NCI-H146 treated with DMSO at 0.1 percent for 48 hours (cell line): ENCODE measurements at regions not wholly inside any gene's neighbourhood (a gene's known extent, or its start where the extent isn't known, plus 50 kb on each side); places are given as distances from the start of the nearest gene placed in this dataset.
"Not testable (repeated sequence)": the region's sequence is repeated elsewhere in the genome, so short reads cannot be mapped to it uniquely, and the experiment has no call there.

Experiments used
- DNase-seq: peaks from one replicate; lab custom pipeline; 2025; ENCODE audit not compliant: unreplicated experiment; lab: John Stamatoyannopoulos, UW

DNA sequence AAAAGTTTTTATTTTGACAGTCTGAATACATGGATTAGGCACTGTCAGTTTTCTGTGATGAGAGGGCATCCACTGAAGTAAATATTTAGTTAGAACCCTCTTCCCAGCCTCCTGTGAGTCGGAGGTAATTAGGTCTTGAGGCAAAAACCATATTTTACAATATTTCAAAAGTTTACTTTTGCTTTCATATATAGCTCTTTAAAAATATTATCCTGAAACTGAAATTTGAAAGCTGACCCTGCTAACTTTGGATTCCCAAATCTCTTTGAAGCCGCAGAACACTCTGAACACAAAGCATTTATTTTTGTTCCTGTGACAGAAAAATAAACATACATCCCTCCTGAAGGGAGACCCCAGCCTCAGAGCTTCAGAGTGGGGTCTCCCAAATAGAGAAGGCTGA, 317.4 kb downstream of the KIF20B start:
- DNase-seq: no peak

DNA sequence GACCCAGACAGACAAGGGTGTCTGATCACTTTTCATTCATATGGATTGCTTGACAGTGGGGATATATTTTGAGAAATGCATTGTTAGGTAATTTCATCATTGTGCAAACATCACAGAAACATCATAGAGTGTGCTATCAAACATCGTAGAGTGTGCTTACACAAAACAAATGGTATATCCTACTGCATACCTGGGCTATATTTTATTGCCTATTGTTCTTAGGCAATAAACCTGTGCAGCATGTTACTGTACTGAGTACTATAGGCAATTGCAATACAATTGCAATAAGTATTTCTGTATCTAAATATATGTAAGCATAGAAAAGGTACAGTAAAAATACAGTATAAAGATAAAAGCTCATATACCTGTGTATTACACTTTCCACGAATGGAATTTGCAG, 319.1 kb downstream of the KIF20B start:
- DNase-seq: no peak

DNA sequence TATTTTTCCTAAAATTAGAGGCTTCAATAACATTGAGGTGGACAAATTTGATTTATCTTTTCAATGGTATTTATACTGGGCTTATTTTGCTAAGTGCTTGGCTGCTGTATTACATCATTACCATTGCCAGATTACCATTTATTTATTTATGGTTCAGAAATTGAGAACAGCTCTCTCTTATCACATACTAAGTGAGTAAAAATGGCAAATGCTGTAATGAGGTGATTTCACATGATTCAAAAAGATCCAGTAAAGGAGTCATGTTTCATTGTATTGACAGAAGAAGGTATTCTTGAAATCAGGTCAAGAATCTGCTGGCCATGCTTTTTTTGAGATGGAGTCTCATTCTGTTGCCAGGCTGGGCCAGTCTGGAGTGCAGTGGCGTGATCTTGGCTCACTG, 322.6 kb downstream of the KIF20B start:
- peak; percentile 32 for DNase-seq

DNA sequence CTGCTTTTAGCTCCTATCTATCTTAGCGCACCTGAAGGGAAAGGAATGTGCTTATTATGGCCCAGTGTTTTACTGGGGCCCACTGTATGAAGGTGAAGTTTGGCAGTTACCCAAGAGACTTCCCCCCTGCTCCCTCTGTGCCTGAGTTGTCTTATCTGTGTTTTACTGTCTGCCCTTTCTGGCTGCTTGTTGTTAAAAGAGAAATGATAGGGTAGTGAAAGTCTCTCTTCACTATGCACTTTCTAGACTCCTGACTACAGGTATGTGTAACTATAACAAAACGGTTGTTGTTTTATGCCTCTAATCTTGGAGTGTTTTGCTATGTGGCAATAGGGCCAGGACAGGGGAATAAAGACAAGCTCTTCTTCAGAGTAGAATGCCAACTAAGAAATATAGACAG, 326.9 kb downstream of the KIF20B start:
- DNase-seq: no peak

DNA sequence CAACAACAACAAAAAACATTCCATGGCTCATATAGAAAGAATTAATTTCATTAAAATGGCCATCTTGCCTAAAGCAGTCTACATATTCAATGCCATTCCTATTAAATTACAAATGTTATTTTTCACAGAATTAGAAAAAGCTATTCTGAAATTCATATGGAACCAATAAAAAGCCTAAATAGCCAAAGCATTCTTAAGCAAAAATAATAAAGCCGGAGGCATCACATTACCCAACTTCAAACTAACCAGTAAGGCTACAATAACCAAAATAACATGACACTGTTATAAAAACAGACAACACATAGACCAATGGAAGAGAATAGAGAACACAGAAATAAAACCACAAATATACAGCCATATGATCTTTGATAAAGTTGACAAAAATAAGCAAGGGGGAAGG, 330.4 kb downstream of the KIF20B start:
- DNase-seq: no peak

DNA sequence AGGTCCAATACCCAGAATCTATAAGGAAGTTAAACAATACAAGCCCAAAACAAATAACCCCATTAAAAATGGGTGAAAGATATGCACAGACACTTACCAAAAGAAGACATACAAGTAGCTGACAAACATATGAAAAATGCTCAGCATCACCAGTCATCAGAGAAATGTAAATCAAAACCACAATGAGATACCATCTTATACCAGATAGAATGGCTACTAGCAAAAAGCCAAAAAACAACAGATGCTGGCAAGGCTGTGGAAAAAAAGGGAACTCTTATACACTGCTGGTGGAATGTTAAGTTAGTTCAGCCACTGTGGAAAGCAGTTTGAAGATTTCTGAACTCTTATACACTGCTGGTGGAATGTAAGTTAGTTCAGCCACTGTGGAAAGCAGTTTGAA, 331.1 kb downstream of the KIF20B start:
- DNase-seq: no peak

DNA sequence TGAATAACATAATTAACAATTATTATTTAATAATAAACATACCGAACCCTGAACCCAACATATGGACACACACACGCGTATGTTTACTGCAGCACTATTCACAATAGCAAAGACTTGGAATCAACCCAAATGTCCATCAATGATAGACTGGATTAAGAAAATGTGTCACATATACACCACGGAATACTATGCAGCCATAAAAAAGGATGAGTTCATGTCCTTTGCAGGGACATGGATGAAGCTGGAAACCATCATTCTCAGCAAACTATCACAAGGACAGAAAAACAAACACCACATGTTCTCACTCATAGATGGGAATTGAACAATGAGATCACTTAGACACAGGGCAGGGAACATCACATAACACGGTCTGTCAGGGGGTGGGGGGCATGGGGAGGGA, 333.5 kb downstream of the KIF20B start:
- not testable (repeated sequence) for DNase-seq

DNA sequence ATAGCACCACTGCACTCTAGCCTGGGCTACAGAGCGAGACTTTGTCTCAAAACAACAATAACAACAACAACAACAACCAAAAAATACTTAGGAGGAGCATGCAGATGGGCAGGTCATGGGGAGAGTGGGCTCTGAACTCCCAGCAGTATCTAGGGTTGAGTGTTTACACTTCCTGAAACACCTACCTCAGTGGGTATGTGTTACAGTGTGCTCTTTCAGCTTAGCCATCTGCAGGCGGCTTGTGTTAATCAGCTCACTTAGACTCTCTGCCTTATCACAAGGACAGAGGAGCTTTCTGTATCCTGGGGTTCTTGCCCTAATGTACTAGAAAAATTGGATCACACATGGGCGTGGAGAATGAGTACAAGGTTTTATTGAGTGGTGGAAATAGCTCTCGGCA, 340.2 kb downstream of the KIF20B start:
- DNase-seq: no peak

DNA sequence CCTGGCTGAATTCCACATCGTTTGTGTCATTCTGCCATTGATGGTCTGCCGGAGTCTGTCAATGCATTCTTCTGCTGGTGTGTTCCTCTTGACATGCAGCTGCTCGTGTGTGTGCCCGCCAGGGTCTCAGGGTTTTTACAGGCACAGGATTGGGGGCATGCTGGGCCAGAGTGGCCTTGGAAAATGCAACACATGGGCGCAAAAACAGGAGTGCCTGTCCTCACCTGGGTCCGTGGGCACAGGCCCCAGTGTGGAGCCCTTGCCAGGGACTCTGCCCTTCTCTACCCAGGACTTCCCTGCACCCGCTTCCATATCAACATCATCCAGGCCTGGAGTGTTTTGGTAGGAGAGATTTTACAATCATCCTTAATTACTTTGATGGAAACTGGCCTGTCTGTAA, 340.7 kb downstream of the KIF20B start:
- DNase-seq: no peak

DNA sequence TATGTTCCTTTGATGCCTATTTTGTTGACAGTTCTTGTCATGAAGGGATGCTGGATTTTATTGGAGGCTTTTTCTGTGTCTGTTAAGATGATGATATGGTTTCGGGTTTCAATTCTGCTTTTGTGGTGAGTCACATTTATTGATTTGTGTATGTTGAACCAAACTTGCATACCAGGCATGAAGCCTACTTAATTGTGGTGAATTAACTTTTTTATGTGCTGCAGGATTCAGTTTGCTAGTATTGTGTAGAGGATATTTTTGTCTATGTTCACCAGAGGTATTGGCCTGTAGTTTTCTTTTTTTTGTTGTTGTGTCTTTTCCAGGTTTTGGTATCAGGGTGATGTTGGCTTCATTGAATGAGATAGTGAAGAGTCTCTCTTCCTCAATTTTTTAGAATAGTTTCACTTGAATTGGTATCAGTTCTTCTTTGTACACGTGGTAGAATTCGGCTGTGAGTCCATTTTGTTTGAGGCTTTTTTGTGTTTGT, 345.9 kb downstream of the KIF20B start:
- DNase-seq: peak; percentile 52

DNA sequence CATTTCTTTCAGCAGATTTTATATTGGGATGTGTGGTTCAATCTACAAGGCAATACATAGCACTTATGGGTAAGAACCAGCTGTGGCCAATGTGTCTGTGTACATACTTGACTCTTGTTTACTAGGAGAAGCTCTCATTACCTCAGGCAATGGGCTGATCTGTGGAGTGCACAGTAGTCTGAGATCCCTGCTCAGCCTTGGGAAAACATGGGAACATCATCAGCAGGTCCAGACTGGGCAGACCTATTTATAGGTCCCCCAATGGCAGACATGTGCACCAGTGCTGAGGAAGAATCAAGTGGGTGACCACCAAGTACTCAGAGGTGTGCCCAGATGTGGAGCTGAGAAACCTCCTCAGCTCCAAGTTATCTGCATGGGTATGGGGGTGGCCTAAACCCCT, 349.7 kb downstream of the KIF20B start:
- no peak for DNase-seq

DNA sequence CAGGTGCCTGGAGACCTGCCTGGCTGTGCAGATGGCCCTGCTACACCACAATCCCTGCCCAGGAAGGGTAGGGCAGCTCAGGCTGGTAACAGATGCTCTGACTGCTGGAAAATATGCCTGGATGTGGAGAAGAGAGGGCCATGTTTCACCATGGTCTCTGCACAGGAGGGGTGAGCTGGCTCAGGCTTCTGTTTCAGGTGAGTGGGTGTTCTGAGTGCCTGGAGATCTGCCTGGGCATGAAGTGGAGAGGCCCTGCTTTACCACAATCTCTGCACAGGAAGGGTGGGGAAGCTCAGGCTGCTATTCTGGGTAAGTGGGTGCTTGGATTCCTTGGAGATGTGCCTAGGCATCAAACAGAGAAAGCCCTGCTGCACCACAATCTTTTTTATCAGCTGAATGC, 350.1 kb downstream of the KIF20B start:
- DNase-seq: no peak

DNA sequence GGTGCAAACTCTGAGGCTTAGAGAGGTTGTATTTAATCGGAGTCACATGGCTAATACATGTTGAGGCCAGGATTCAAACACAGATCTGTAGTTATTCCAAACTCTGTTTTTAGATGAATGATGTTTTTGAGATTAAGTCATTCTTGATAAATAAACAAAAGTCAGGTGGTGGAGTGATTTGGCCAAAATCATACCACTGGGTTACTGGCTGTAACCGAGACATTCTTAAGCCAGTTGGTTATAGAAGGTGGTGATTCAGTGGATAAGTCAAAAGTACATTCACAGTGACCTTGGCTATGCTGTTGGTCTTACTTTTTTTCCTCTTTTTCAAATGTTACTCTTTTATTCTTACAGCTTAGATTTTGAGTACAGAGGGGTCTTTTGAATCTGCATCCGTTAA, 361.4 kb downstream of the KIF20B start:
- DNase-seq: no peak

DNA sequence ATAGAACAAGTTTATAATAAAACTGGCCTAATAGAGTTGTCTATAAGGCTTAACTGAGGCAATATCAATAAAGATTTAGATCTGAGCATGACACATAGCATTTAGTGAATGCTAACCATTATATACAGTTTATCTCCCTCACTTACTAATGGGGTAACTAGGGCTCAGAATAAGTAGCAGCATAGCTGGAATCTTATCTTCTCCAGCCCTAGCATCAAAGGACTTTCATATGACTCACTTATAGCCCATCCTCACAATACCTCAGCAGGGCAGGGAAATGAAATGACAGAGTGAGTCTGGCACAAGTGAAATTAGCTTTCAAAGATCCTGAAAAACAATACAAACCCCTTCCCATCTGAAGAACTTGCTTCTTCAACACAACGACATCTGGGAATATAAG, 362.9 kb downstream of the KIF20B start:
- no peak for DNase-seq

DNA sequence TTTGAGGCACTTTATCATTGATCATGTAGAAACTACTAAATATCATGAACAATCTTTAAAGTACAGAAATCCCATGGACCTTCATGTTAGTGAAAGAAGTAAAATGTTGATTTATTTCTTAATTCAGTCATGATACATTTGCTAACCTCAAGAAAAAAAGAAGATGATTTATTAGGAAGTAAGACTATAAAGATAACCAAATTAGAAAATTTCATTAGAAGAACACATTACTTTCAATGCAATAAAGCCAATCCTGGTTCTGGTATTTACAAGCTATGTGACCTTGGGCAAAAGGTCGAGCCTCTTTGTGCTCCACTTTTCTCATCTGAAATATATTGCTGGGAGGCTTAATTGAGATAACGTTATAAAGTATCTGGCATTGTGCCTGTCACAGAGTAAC, 365.0 kb downstream of the KIF20B start:
- no peak for DNase-seq

DNA sequence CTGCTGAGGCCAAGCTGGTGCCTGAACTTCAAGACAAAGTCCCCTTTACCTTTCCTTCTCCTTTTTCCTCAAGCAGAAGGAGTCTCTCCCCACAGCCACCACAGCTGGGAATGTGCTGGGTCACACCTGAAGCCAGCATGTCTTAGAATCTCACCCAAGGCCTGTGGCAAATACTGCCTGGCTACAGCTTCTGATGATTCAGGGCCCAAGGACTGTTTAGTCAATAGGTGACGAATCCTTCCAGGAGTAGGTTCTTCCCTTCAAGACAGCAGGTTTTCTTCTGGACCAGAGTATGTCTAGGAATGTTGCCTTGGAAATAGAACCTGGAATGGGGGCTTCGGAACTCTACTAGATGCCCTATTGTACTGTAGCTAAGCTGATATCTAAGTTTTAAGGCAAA, 374.6 kb downstream of the KIF20B start:
- DNase-seq: no peak

DNA sequence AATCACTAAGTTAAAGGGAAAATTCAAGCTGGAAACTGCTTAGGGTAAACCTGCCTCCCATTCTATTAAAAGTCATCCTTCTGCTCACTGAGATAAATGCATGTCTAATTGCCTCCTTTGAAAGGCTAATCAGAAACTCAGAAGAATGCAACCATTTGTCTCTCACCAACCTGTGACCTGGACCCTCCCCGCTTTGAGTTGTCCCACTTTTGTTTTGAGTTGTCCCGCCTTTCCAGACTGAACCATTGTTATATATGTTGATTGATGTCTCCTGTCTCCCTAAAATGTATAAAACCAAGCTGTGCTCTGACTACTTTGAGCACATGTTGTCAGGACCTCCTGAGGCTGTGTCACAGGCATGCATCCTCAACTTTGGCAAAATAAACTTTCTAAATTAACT, 378.4 kb downstream of the KIF20B start:
- no peak for DNase-seq

DNA sequence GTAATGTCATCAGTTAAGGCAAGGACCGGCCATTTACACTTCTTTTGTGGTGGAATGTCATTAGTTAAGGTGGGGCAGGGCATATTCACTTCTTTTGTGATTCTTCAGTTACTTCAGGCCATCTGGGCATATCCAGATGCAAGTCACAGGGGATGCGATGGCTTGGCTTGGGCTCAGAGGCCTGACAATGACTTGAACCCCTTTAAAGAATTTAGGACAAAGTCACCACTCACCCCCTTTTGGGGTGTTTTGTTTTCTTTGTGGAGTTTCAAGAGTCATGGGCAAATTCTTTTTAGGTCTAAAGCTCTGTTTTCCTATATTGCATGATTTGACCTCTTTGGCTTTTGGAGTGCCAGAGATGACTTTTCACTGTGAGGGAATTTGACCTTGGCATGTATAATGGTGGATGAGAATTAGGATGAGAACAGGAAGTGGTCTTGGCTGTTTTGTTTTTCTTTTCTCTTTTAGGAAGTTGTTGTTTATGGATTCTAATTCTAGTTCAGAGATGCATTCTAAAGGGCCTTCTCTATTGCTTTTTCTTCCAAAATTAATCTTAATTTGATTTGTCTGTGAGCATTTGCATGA, 385.3 kb downstream of the KIF20B start:
- not testable (repeated sequence) for DNase-seq

DNA sequence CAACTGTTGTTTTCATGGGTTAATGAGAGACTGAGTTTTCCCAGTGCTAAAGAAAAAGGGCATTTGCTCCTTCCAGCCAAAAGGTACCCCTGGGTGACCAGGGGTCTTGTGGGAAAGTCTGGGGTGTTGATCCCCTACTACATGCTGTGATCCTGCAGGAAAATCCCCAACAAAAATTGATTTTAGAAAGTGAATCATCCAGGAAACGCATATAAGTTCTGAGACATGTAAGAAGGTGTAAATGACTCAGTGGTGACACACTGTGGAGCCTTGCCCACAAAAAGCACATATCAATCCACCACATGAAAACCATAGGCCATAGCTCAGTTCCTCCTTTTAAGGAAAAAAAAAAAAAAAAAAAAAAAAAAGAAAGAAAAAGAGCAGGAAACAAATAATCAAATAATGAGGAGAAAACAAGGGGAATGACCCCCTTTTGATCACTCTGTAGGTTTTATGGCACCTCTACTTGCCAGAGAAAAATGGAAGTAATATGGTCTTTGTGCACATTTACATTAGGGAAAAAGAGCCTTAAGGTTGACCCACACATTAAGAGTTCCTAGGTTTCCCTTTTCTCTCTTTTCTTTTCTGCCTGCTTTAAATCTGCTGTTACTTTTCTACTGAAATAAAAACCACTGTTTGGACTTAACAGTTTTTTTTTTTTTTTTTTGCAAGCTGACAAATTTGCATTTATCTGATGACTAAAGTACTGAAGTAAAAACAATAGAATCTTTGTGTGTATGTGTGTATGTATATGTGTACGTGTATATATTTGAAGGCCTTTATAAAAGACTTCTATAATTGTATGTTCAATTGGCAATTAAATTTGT, 386.0 kb downstream of the KIF20B start:
- no peak for DNase-seq

DNA sequence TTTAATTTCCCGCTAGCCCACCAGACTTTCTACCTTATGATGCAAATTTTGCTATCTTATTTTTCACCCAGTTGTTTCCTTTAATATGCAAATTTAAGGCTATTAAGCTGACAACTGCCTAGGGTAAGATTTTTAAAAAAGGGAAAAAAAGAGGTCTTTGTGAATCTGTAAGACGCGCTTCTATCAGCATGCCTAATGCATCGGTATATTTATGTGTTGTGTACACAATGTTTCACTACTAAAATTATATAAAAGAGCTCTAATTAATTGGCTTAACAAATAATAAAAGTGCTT, 386.6 kb downstream of the KIF20B start:
- DNase-seq: no peak

DNA sequence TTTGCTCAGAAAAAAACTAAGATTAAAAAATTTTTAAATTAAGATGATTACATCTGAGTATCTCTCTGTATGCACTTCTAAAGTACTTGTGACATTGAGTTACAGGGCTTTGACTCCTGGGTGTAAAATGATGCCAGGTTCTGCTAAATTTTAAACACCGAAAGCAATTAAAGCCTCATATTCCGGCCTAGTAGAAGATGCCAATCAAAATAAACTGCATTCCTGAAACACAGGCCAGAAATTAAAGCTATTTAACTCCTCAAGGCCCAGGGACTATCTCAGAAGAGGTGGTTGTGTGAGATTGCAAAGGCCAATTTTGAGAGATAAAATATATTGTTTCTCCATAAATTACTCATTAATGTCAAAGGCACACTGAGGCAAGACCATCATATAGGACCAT, 388.3 kb downstream of the KIF20B start:
- DNase-seq: no peak

DNA sequence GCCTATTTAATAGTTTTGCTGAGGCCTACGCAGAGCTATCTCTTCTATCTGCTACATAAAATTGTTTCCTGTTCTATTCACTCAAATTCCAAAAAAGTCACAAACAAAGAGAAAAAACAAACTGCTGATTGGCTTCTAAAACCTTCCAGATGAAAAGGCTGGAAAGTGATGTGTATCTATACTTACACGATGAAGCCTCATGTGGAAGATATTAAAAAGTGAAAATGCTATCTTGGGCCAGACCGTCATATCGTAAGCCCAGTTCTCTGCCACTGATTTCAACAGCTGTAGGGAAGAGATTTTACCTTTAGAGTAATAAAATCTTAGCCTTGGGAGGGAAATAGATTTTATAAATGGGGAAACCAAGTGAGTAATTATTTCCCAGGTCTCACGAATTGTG, 394.8 kb downstream of the KIF20B start:
- DNase-seq: no peak

DNA sequence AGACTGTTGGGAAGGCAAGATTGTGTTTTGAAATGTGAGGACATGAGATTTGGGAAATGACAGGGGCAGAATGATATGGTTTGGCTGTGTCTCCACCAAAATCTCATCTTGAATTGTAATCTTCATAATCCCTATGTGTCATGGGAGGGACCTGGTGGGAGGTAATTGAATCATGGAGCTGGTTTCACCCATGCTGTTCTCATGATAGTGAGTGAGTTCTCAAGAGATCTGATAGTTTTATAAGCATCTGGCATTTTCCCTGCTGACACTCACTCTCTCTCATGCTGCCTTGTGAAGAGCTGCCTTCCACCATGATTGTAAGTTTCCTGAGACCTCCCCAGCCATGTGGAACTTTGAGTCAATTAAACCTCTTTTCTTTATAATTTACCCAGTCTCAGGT, 406.2 kb downstream of the KIF20B start:
- not testable (repeated sequence) for DNase-seq
